DND-41 (cell line): ENCODE measurements at regions not wholly inside any gene's neighbourhood (a gene's known extent, or its start where the extent isn't known, plus 50 kb on each side); places are given as distances from the start of the nearest gene placed in this dataset.

Source experiments
- ATAC-seq: fragments of 200-7000 bp; cut with Tn5 transposase; 3 replicates; pipeline ENCODE4 v1.9.1; 2021; ENCODE audit warnings: low read depth; ENCODE audit not compliant: insufficient read depth
- DNase-seq: peaks from one replicate; pipeline ENCODE4 v3.0.0-alpha.2; 2020
- H2AFZ ChIP-seq: 2 replicates; pipeline ENCODE4 v1.6.0; 2012; ENCODE audit warnings: low read depth, low read length
- H3K27ac ChIP-seq: 2 replicates; pipeline ENCODE4 v1.5.1; 2012; ENCODE audit warnings: low read length, inconsistent platforms
- H3K27me3 ChIP-seq: fragments of 200-600 bp; sonication (generic); 2 replicates; pipeline ENCODE4 v1.6.0; 2012; ENCODE audit warnings: low read length, mild to moderate bottlenecking, inconsistent platforms; ENCODE audit not compliant: insufficient read depth, poor library complexity
- H3K36me3 ChIP-seq: 2 replicates; pipeline ENCODE4 v1.5.1; 2012; ENCODE audit warnings: low read length, inconsistent platforms; ENCODE audit not compliant: insufficient read depth
- H3K4me1 ChIP-seq: 2 replicates; pipeline ENCODE4 v1.5.1; 2012; ENCODE audit warnings: mild to moderate bottlenecking, low read length; ENCODE audit not compliant: insufficient read depth
- H3K4me2 ChIP-seq: 2 replicates; pipeline ENCODE4 v1.6.0; 2012; ENCODE audit warnings: mild to moderate bottlenecking, moderate library complexity, low read length, inconsistent platforms; ENCODE audit not compliant: insufficient read depth
- H3K4me3 ChIP-seq, 2 experiments: fragments of 200-600 bp in 1 of 2; shearing (Covaris generic) in 1 of 2; 2 replicates each; pipeline ENCODE4 v1.5.1; 2012 to 2016; ENCODE audit warnings: inconsistent platforms in 2 of 2, low read length in 2 of 2, mild to moderate bottlenecking in 2 of 2, low read depth in 1 of 2, moderate library complexity in 1 of 2
- H3K79me2 ChIP-seq: 2 replicates; pipeline ENCODE4 v1.6.0; 2012; ENCODE audit warnings: low read length, inconsistent platforms; ENCODE audit not compliant: insufficient read depth
- H3K9ac ChIP-seq: 2 replicates; pipeline ENCODE4 v1.6.0; 2012; ENCODE audit warnings: low read depth, mild to moderate bottlenecking, inconsistent platforms, low read length, moderate library complexity
- H3K9me3 ChIP-seq: 2 replicates; pipeline ENCODE4 v1.5.1; 2012; ENCODE audit warnings: low read length, moderate library complexity, mild to moderate bottlenecking, inconsistent platforms; ENCODE audit not compliant: insufficient read depth, severe bottlenecking
- H4K20me1 ChIP-seq: 2 replicates; pipeline ENCODE4 v1.6.0; 2012; ENCODE audit warnings: low read length; ENCODE audit not compliant: insufficient read depth
- CTCF ChIP-seq: IDR thresholded peaks from 2 replicates; pipeline ENCODE4 v1.5.1; 2012; ENCODE audit warnings: borderline replicate concordance, low read length, moderate library complexity, mild to moderate bottlenecking; ENCODE audit not compliant: poor library complexity, severe bottlenecking; ENCODE audit errors: extremely low read depth
- EZH2 ChIP-seq: IDR thresholded peaks from 3 replicates; pipeline ENCODE4 v1.6.1; 2012; ENCODE audit warnings: borderline replicate concordance, low read depth, mild to moderate bottlenecking, moderate library complexity, low read length, inconsistent platforms; ENCODE audit not compliant: severe bottlenecking

- Histone ChIP-seq H3K27me3 (no peaks in the 10 kb centered on the region), H3K4me2 (no peak overlapping the region), H3K4me1 (peaks cover under 1% of the 10 kb centered on the region; the same call in 1 of the 2 replicates), H3K79me2 (no peaks in the 10 kb centered on the region), H3K36me3 (no peaks in the 10 kb centered on the region), H3K27ac (no peak overlapping the region), H3K9ac (no peak overlapping the region), H3K4me3 (no peak overlapping the region), H4K20me1 (peaks cover 3% of the 10 kb centered on the region; the same call in 1 of the 2 replicates), H2AFZ (no peak overlapping the region), H3K9me3 (no peaks in the 10 kb centered on the region)
- no peak for ATAC-seq
- DNase-seq: no peak
- TF ChIP-seq EZH2: no peak
- no peak for TF ChIP-seq CTCF
Observed at GRCh38 chr2:241991299-241991698, 121.8 kb downstream of the RTP5 start.

DNA sequence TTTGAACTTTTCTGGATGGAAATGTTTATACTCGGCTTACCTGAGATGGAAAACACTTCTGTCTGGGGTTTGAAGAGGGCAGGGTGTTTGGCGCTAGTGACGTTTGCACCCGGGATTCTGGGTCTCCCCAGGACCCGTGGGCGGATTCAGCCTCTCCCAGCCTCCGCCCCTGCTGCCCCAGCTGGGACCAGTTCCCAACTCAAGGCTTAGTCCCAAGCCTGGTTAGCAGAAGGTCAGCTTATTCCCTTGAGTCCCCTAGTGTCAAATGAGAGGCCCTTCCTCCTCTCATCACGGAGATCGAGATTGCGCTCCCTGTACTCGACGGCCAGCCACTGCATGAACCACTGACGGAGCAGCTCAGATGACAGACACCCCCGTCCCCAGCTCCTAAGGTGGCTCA is 123.2 kb downstream of the RTP5 start:
- no peaks in the 10 kb centered on the region for H3K4me1 ChIP-seq
- H3K36me3 ChIP-seq: no peaks in the 10 kb centered on the region
- no peak overlapping the region for H3K27ac ChIP-seq
- ATAC-seq: no peak
- H2AFZ ChIP-seq: no peak overlapping the region
- no peak overlapping the region for H3K4me2 ChIP-seq
- no peak overlapping the region for H3K9ac ChIP-seq
- TF ChIP-seq EZH2 (no peak), CTCF (no peak)
- H3K79me2 ChIP-seq: no peaks in the 10 kb centered on the region
- no peaks in the 10 kb centered on the region for H3K9me3 ChIP-seq
- H4K20me1 ChIP-seq: peaks cover 3% of the 10 kb centered on the region; the same call in 1 of the 2 replicates
- H3K4me3 ChIP-seq: no peak overlapping the region
- DNase-seq: no peak
- H3K27me3 ChIP-seq: no peaks in the 10 kb centered on the region

- Histone ChIP-seq H3K36me3 (no peaks in the 10 kb centered on the region), H4K20me1 (peaks cover 3% of the 10 kb centered on the region; the same call in 1 of the 2 replicates), H3K9ac (no peak overlapping the region), H3K27me3 (no peaks in the 10 kb centered on the region), H3K9me3 (no peaks in the 10 kb centered on the region), H3K4me2 (no peak overlapping the region), H2AFZ (no peak overlapping the region), H3K79me2 (no peaks in the 10 kb centered on the region), H3K4me1 (no peaks in the 10 kb centered on the region), H3K4me3 (no peak overlapping the region), H3K27ac (no peak overlapping the region)
- DNase-seq: no peak
- TF ChIP-seq CTCF (no peak), EZH2 (no peak)
- no peak for ATAC-seq
Observed at GRCh38 chr2:241993386-241994005, 124.0 kb downstream of the RTP5 start.
